Neural cell (in vitro differentiated cells): ENCODE measurements at regions not wholly inside any gene's neighbourhood (a gene's known extent, or its start where the extent isn't known, plus 50 kb on each side); places are given as distances from the start of the nearest gene placed in this dataset.

ENCODE experiments used
- H2AFZ ChIP-seq: fragments of 200-600, 300-800 bp; sonication (generic), shearing (Covaris generic); 2 replicates; pipeline ENCODE4 v1.6.0; 2014; ENCODE audit warnings: low read depth, mild to moderate bottlenecking, antibody characterized with exemption, low read length, moderate library complexity
- H3F3A ChIP-seq: fragments of 200-600 bp; shearing (Covaris generic); 2 replicates; pipeline ENCODE4 v1.6.1; 2016; ENCODE audit warnings: mild to moderate bottlenecking, moderate library complexity, mixed read lengths, antibody characterized with exemption, low read length; ENCODE audit not compliant: insufficient read depth, poor library complexity, severe bottlenecking
- H3K27ac ChIP-seq: fragments of 200-600, 300-800 bp; sonication (generic), shearing (Covaris generic); 2 replicates; pipeline ENCODE4 v1.5.1; 2014; ENCODE audit warnings: mild to moderate bottlenecking, low read length, moderate library complexity
- H3K27me3 ChIP-seq: fragments of 300-800, 200-600 bp; sonication (generic), shearing (Covaris generic); 2 replicates; pipeline ENCODE4 v1.6.0; 2014; ENCODE audit warnings: mild to moderate bottlenecking, low read depth, low read length, moderate library complexity; ENCODE audit not compliant: insufficient read depth
- H3K36me3 ChIP-seq: fragments of 300-800, 200-600 bp; sonication (generic), shearing (Covaris generic); 2 replicates; pipeline ENCODE4 v1.5.1; 2014; ENCODE audit warnings: mild to moderate bottlenecking, antibody characterized with exemption, low read length, moderate library complexity; ENCODE audit not compliant: insufficient read depth
- H3K4me2 ChIP-seq: fragments of 300-800, 200-600 bp; sonication (generic), shearing (Covaris generic); 2 replicates; pipeline ENCODE4 v1.6.0; 2014; ENCODE audit warnings: mild to moderate bottlenecking, low read length
- H3K4me3 ChIP-seq: fragments of 300-800, 200-600 bp; sonication (generic), shearing (Covaris generic); 2 replicates; pipeline ENCODE4 v1.5.1; 2014; ENCODE audit warnings: mild to moderate bottlenecking, low read length, moderate library complexity
- H3K79me2 ChIP-seq: fragments of 200-600 bp; shearing (Covaris generic); replicated peaks from 2 replicates; pipeline ENCODE4 v1.6.0; 2014; ENCODE audit warnings: mild to moderate bottlenecking, low read length, moderate library complexity; ENCODE audit not compliant: insufficient read depth
- H3K9ac ChIP-seq: fragments of 300-800, 200-600 bp; sonication (generic), shearing (Covaris generic); 2 replicates; pipeline ENCODE4 v1.6.1; 2016; ENCODE audit warnings: mild to moderate bottlenecking, low read length, mixed read lengths
- H3K9me2 ChIP-seq: fragments of 200-600 bp; shearing (Covaris generic); 2 replicates; pipeline ENCODE4 v1.6.1; 2016; ENCODE audit warnings: mild to moderate bottlenecking, low read length, mixed read lengths; ENCODE audit not compliant: insufficient read depth
- H3K9me3 ChIP-seq: fragments of 200-600, 300-800 bp; sonication (generic), shearing (Covaris generic); 2 replicates; pipeline ENCODE4 v1.6.1; 2016; ENCODE audit warnings: mild to moderate bottlenecking, mixed run types, low read length, moderate library complexity, mixed read lengths
- H4K20me1 ChIP-seq: fragments of 200-600 bp; shearing (Covaris generic); 2 replicates; pipeline ENCODE4 v1.6.1; 2016; ENCODE audit warnings: mild to moderate bottlenecking, mixed run types; ENCODE audit not compliant: insufficient read depth
- CTCF ChIP-seq: fragments of 450-650 bp; IDR thresholded peaks from 2 replicates; pipeline ENCODE4 v1.5.1; 2014; ENCODE audit warnings: antibody characterized with exemption, mild to moderate bottlenecking, moderate library complexity; ENCODE audit not compliant: poor library complexity, severe bottlenecking
- EP300 ChIP-seq: fragments of 450-650 bp; conservative IDR thresholded peaks from 2 replicates; pipeline ENCODE4 v1.6.1; 2014; ENCODE audit warnings: antibody characterized with exemption, mild to moderate bottlenecking, moderate library complexity; ENCODE audit not compliant: poor library complexity, severe bottlenecking
- EZH2 ChIP-seq: fragments of 200-600, 300-800 bp; shearing (Covaris generic), sonication (generic); IDR thresholded peaks from 2 replicates; pipeline ENCODE4 v1.6.1; 2014; ENCODE audit warnings: antibody characterized with exemption, low read length, borderline replicate concordance, mild to moderate bottlenecking; ENCODE audit not compliant: insufficient read depth, poor library complexity, severe bottlenecking
- MXI1 ChIP-seq: fragments of 450-650 bp; conservative IDR thresholded peaks from 2 replicates; pipeline ENCODE4 v1.6.1; 2014; ENCODE audit warnings: antibody characterized with exemption, mild to moderate bottlenecking; ENCODE audit not compliant: poor library complexity, severe bottlenecking
- POLR2AphosphoS5 ChIP-seq: IDR thresholded peaks from 2 replicates; pipeline ENCODE4 v1.6.1; 2012
- RAD21 ChIP-seq: fragments of 450-650 bp; conservative IDR thresholded peaks from 2 replicates; pipeline ENCODE4 v1.6.1; 2014; ENCODE audit warnings: antibody characterized with exemption, mild to moderate bottlenecking, moderate library complexity
- REST ChIP-seq: IDR thresholded peaks from 2 replicates; pipeline ENCODE4 v1.6.1; 2012; ENCODE audit warnings: borderline replicate concordance
- SMC3 ChIP-seq: fragments of 450-650 bp; conservative IDR thresholded peaks from 2 replicates; pipeline ENCODE4 v1.6.1; 2014; ENCODE audit warnings: antibody characterized with exemption, mild to moderate bottlenecking, moderate library complexity; ENCODE audit not compliant: poor library complexity
- TAF1 ChIP-seq: IDR thresholded peaks from 2 replicates; pipeline ENCODE4 v1.6.1; 2012; ENCODE audit warnings: low read depth

- Histone ChIP-seq H3K27ac (no peak overlapping the region), H4K20me1 (no peaks in the 10 kb centered on the region), H3K36me3 (no peaks in the 10 kb centered on the region), H3K9ac (no peak overlapping the region), H3F3A (no peaks in the 10 kb centered on the region), H2AFZ (no peak overlapping the region), H3K4me3 (no peak overlapping the region), H3K79me2 (no peaks in the 10 kb centered on the region), H3K9me3 (no peaks in the 10 kb centered on the region), H3K4me2 (no peak overlapping the region), H3K27me3 (no peaks in the 10 kb centered on the region), H3K9me2 (no peaks in the 10 kb centered on the region)
- TF ChIP-seq MXI1 (no peak), SMC3 (no peak), EZH2 (no peak), RAD21 (no peak), TAF1 (no peak), CTCF (no peak), EP300 (no peak), POLR2AphosphoS5 (no peak), REST (no peak)
These were observed 419.4 kb downstream of the SNAPC1 start for GRCh38 chr14:62181591-62181990.

GRCh38 chr14:62185078-62185477, 422.9 kb downstream of the SNAPC1 start:
- Histone ChIP-seq H3K27me3 (no peaks in the 10 kb centered on the region), H3K79me2 (no peaks in the 10 kb centered on the region), H3F3A (no peaks in the 10 kb centered on the region), H3K9me3 (no peaks in the 10 kb centered on the region), H3K9me2 (no peaks in the 10 kb centered on the region), H2AFZ (no peak overlapping the region), H4K20me1 (no peaks in the 10 kb centered on the region), H3K9ac (no peak overlapping the region), H3K27ac (no peak overlapping the region), H3K36me3 (no peaks in the 10 kb centered on the region), H3K4me3 (no peak overlapping the region), H3K4me2 (no peak overlapping the region)
- TF ChIP-seq EP300 (no peak), CTCF (no peak), POLR2AphosphoS5 (no peak), RAD21 (no peak), TAF1 (no peak), REST (no peak), EZH2 (no peak), SMC3 (no peak), MXI1 (no peak)
